Activated naive CD4-positive, alpha-beta T cell treated with Interleukin-2 at 50 U/mL for 16 hours (primary cell): ENCODE measurements at regions not wholly inside any gene's neighbourhood (a gene's known extent, or its start where the extent isn't known, plus 50 kb on each side); places are given as distances from the start of the nearest gene placed in this dataset.

Experiments
- DNase-seq: peaks from one replicate; pipeline ENCODE4 v3.0.0-alpha.2; 2020

- DNase-seq: no peak
These were observed 168.9 kb downstream of the CYRIA start for GRCh38 chr2:16496426-16497388.

- no peak for DNase-seq
These were observed 170.0 kb downstream of the CYRIA start for GRCh38 chr2:16495509-16496208.

GRCh38 chr2:16494836-16495508, 170.7 kb downstream of the CYRIA start:
- no peak for DNase-seq

DNA sequence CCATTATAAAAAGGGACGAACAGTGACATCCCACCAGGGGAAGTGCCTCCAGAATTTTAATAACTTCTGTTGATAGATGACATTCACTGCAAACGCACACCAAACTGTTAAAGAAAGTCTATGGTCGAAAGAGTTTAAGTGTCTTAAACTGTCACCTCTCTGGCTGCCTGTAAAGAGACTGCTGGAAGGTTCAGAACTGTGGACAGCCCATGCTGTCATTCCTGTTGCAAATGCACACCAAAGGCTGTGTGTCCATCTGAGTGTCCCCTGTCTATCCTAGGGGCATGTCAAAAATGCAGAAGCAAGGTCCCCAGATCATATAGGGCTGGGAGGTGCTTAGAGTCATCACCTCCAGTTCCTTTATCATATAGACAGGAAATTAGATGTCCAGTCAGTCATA, 171.8 kb downstream of the CYRIA start:
- DNase-seq: no peak

- no peak for DNase-seq
These were observed 177.9 kb downstream of the CYRIA start for GRCh38 chr2:16487686-16488085.

- DNase-seq: no peak
These were observed 180.4 kb downstream of the CYRIA start for GRCh38 chr2:16485251-16485650.

DNA sequence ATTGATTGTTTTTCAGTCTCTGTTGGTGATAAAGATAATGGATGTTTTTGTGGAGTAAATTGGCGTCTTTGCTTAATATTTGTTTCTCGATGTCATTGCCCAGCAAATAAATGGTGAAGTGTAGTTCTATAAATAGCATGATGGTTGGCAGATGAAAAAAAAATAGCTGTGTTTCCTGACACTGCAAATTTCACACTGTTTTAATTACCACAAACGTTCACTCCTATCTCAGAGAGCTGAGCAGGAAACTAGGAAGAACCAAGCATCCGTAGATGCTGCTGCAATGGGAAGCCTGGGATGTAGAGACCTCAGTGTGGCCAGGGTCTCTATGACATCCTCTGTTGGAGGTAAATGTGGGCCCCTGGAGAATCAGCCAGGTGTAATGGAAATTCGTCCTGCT, 183.2 kb downstream of the CYRIA start:
- DNase-seq: no peak

DNA sequence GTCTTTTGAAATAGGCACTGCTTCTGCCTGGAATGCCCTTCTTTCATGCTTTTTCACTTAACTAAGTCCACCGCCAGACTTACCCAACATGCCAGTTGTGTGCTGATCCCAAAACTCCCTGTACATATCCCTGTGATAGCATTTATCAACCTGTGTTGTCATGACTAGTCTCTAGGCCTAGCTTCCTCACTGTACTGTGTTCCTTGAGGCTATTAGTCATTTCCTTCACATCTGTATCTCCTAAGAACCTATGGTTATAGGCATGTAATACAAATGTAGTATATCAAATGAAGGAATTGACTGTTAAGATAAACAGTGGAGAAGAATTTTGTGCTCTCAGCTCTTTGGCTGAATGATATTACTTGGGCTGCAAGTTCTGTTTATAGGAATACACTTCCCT, 184.3 kb downstream of the CYRIA start:
- DNase-seq: no peak

- DNase-seq: no peak
These were observed 185.9 kb downstream of the CYRIA start for GRCh38 chr2:16479721-16480120.

DNA sequence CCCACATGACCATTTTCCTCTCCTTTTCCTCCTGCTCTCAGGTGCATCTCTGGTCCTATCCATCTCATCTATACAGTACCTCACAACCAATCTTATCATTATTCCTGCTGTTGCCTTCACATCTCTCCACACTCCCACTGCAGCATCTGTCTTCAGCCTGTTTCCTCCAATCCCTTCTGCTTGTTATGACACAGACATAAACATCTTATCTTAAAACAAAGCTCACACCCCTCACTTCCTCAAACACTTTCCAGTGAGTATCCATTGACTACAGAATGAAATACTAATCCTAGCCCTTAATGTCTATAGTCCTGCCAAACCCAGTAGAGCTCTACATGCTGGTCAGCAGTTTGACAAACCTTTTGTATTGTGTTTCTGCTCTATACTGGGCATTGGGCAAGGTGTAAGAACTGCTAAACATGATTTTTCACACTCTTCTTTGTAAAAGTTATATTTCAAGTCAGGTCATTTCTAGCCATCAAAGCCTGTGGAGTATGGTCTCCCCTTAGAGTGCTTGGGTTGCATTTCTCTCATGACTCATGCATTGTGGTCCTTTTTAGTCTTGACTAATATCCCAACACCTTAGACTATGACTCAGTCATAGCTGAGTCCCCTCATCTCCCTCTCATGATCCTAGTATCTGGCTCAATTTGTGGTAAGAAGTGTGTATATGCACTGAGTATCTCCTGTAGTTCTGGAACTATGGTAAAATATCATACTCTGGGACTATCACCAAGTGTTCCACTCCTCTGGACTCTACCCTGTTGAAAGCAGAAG, 187.0 kb downstream of the CYRIA start:
- DNase-seq: no peak

GRCh38 chr2:16477648-16478047, 188.0 kb downstream of the CYRIA start:
- no peak for DNase-seq

- no peak for DNase-seq
These were observed 188.8 kb downstream of the CYRIA start for GRCh38 chr2:16476866-16477265.

GRCh38 chr2:16475986-16476567, 189.6 kb downstream of the CYRIA start:
- DNase-seq: no peak

GRCh38 chr2:16475586-16475985, 190.0 kb downstream of the CYRIA start:
- DNase-seq: no peak

- DNase-seq: no peak
These were observed 192.1 kb downstream of the CYRIA start for GRCh38 chr2:16473575-16473974.

DNA sequence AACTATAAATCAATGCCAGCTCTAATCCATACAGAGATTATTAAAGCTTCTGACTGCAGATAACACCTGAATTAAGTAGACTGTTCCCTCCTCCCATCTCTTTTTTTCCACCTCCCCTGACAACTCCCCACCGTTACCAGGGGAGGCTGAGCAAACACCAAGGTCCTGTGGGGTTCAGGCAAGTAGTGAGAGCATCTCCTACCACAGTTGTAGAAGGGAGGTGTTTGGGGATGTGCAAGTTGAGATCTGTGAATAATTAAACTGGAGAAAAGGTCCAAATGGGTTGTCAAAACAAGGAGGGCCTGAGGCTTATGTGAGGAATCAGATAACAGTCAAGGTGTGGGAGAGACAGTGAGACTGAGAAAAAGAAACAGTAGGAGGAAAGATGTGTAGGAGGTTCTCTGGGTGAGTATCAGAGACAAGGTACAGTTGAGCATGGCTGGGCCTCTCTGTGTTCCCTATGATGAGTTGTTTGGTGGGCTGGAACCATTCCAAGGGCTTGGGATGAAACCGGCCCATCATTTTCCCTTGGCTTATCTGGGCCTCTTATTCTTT, 194.6 kb downstream of the CYRIA start:
- no peak for DNase-seq

DNA sequence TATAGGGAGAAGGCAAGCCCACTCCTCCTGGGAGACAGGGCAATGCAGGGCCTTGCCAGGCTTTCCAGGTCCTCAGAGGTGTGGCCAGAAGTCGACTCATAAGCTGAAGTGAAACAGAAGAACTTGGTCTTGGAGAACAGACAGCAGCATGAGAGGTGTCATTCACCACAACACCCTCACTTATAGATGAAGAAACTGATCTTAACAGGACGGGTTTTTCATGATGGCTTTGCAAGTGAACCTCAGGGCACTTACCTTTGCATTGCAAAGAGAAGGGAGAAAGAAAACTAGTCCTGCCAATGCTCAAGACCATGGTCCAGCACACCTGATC, 198.8 kb downstream of the CYRIA start:
- no peak for DNase-seq

GRCh38 chr2:16466133-16466820, 199.4 kb downstream of the CYRIA start:
- no peak for DNase-seq

DNA sequence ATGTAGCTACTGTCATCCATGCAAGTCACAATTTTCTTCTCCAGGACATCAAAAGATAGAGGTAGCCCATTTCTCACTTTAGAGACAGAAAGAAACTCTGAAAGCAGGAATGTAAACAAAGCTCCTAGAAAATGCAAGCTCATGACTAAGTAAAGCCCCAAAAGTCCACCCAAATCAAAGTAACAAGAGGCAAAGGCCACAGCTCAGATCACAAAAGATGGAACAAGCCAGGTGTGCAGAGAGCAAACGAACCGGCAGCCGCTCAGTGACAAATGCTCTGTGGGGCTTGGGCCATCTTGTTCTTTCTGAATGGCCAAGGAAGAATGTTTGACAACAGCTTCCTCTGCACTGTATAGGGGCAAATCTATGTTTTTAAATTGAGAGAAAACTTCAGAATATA, 201.0 kb downstream of the CYRIA start:
- no peak for DNase-seq

- DNase-seq: no peak
These were observed 202.7 kb downstream of the CYRIA start for GRCh38 chr2:16462958-16463357.

DNA sequence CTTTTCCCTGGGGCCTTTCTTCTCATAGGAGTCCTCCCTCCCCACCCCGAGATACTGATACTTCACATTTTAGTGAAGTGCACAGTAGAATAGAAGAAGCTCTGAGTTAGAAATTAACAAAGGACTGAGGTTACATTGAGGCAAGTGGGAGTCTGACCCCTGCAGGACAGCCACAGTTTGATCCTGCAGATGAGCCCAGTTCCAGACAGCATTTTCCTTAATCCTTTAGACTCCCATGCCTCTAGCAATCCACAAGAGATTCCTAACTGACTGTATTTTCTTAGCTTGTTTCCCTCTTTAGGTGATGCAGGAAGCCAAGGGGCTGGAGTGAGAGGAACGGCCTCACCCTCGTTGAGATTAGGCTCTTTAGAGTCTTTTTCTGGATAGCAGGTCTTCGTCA, 204.0 kb downstream of the CYRIA start:
- DNase-seq: no peak

- no peak for DNase-seq
These were observed 206.0 kb downstream of the CYRIA start for GRCh38 chr2:16459606-16460005.
